Activated CD4-positive, alpha-beta T cell treated with anti-CD3 and anti-CD28 coated beads, Interleukin-2, Interleukin-4, amounts not matched to agents 100 ng/mL and 50 ng/mL, durations not matched to agents 16 hours and 8 hours (primary cell): ENCODE measurements at regions not wholly inside any gene's neighbourhood (a gene's known extent, or its start where the extent isn't known, plus 50 kb on each side); places are given as distances from the start of the nearest gene placed in this dataset.
"Not testable (repeated sequence)": the region's sequence is repeated elsewhere in the genome, so short reads cannot be mapped to it uniquely, and the experiment has no call there.

ENCODE experiments used
- DNase-seq: peaks from one replicate; pipeline ENCODE4 v3.0.0-alpha.2; 2020; ENCODE audit warnings: low spot score

DNA sequence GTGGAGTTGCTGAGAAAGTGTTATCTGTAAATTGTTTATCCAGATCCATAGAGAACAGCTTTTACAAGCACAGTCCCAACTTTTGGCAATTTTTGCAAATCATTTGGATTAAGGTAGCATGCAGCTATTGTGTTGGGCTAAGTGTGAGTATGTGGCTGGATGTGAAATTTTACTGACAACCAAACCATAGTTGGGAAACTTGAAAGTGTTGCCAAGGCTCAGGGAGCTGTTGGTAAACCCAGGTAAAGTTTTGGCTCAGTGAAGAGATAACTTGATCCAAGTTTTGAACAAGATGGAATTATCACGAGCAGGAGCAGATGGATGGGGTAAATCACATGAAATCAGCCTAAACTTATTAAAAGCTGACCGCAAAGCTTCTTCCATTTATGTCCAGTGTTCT, 90.0 kb upstream of the HES1 start:
- DNase-seq = no peak

DNA sequence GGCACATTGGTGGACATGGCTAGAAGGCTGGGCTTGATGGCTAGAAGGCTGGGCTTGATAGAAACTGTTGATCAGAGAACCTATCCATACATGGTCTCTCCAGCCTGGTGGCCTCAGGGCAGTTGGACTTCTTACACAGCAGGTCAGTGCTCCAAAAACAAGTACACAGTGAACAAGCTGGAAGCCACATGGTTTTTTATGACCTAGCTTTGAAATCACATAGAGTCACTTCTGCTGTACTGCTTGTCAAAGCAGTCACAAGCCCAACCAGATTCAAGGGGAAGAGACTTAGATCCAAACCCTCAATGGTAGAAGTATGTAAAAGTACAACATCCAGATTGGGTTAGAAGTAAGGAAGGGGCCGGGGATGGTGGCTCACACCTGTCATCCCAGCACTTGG, 89.4 kb upstream of the HES1 start:
- no peak for DNase-seq

GRCh38 chr3:194046995-194047645, 88.8 kb upstream of the HES1 start:
- DNase-seq = no peak

GRCh38 chr3:194049394-194049793, 86.6 kb upstream of the HES1 start:
- no peak for DNase-seq

GRCh38 chr3:194050782-194051320, 85.1 kb upstream of the HES1 start:
- DNase-seq = no peak

DNA sequence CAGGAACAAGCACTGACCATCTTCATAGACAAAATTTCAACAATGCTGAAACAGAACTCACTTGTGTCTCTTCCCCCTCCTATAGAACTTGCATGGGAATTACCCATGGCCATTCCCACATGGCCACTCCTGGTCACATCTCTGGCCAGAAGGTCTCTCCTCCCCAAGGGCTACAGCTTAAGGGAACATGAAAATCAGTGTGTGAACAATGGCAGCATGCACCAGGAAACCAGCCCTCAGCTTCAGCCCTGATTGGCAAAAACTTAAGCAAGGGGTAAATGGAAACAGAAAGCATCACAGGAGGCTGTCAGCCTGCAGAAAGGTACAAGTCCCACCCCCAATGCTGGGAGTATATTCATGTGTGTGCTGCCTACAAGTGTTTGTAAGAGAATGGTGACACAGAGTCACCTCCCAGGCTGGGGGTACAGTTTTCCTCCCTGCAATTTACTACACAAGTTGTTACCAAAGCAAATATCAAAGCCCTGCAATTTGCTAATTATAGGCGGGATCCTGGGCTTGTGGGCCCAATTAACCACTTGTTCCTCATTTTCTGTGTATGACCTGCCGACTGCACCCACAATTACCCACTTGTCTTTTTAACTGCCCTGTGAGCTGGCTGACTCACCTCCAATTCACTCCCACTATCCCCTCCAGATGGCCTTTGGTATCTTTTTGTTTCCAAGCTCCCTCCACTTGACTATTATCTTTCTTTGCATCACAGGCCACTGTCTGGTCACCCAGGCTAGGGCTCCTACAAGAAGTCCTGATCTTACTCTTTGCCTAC, 84.4 kb upstream of the HES1 start:
- DNase-seq = no peak

- DNase-seq = no peak
These were observed 82.8 kb upstream of the HES1 start for GRCh38 chr3:194053136-194053535.

- DNase-seq = no peak
These were observed 81.9 kb upstream of the HES1 start for GRCh38 chr3:194054016-194054415.

DNA sequence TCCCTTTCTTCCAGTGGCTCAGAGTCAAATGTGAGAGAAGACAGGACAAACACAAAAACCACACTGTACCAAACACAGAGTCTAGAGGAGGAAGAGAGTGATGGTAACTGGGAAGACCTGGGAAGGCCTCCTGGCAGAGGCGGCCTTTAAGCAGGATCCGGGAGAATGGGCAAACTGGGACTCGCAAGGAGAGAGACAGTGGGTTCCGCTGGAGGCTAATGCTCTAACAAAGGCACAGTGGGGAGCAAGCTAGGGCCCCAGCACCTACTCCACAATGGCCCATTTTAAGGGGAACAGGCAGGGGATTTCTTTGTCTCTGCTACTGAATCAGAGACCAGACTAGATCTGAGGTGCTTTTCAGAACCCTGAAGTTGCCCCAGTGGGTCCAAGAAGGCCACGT, 81.4 kb upstream of the HES1 start:
- no peak for DNase-seq

- no peak for DNase-seq
These were observed 81.0 kb upstream of the HES1 start for GRCh38 chr3:194054961-194055360.

- DNase-seq = not testable (repeated sequence)
These were observed 79.6 kb upstream of the HES1 start for GRCh38 chr3:194056323-194056722.

- no peak for DNase-seq
These were observed 79.1 kb upstream of the HES1 start for GRCh38 chr3:194056731-194057415.

DNA sequence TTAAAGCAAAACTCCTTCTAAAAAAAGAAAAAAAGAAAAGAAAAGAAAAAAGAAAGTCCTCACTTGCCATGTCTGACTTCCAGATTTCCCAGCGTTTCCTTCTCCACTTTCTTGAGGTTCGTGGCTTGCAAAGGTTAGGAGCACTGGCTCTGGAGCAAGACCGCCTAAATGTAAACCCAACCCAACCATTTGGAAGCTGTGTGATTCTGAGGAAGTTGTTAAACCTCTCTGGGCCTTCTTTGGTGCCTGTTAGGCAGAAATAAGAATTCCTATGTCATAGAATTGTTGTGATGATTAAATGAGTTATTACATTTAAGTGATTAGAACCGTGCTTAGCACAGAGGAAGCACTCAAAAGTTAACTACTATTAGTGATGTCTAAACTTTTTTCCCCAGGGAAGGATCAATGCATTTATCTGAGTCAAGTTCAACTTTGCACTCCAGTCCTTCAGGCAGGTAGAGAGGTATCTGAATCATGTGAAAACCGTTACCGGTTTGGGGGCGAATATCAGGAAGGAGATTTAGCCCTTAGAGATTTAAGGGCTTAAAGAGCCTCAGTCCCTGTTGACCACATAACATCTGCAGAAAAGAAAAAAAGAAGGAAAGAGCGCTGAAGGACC, 78.3 kb upstream of the HES1 start:
- no peak for DNase-seq

DNA sequence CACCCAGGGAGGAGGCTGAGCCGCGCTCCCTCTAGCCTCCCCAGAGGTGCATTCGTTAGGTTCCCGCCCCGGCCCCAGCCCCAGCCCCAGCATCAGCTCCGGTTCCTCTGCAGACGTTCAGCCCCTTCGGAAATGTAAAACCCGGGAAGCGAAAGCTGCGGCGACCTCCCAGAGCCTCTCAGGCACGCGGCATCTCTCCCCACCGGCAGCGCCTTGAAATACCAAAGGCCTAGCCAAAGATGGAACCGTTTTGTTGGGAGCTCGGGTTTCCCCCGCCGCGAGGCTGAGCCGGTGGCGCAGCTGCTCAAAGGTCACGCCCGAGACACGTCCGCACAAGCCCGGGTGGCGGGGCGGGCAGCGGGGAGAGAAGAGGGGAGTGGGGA, 77.8 kb upstream of the HES1 start:
- peak; percentile 6 for DNase-seq

- DNase-seq = no peak
These were observed 77.2 kb upstream of the HES1 start for GRCh38 chr3:194058753-194059152.

DNA sequence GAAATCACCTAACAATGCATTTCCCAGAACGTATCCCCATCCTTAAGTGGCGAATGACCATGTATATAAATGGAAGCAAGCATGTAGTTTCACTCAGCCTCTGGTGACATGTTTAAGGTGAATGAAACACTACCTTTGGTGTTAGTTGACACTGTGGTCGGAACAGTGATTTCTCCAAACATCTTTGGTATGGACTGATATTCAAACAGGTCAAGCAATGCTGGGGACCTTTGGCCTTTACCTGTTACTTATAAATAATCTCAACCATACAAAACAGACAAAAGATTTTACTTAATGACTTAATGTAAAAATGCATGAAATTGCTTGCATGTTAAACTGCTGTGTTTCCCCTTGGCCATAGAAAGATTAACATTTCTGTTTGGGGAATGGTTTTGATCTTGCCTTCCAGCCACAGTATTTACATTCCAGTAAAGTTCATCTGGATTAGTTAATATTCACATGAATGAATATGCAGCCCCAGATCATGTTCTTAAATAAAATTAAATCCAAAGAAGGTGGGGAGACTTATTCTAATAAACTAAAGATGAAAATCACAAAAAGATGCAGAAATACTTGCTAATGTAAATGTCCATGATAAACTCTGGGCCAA, 74.4 kb upstream of the HES1 start:
- DNase-seq = no peak

DNA sequence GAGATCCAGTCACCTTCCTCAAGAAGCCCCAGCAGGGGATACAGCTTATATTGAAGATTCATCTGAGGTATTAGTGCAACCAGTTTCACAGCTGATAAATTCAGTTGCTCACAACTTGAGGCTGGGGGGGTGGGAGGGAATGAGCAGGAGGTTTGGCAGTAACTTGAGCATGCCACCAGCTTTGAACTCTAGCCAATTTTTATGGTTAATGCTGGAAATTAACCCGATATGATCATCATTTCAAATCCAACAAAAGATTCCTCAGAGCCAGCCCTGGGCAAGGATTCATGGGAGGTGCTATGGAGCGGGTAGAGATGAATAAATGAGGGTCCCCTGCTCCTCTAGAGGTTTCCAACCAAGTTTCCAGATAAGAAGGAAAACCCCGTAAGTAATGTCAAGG, 73.1 kb upstream of the HES1 start:
- DNase-seq = no peak

DNA sequence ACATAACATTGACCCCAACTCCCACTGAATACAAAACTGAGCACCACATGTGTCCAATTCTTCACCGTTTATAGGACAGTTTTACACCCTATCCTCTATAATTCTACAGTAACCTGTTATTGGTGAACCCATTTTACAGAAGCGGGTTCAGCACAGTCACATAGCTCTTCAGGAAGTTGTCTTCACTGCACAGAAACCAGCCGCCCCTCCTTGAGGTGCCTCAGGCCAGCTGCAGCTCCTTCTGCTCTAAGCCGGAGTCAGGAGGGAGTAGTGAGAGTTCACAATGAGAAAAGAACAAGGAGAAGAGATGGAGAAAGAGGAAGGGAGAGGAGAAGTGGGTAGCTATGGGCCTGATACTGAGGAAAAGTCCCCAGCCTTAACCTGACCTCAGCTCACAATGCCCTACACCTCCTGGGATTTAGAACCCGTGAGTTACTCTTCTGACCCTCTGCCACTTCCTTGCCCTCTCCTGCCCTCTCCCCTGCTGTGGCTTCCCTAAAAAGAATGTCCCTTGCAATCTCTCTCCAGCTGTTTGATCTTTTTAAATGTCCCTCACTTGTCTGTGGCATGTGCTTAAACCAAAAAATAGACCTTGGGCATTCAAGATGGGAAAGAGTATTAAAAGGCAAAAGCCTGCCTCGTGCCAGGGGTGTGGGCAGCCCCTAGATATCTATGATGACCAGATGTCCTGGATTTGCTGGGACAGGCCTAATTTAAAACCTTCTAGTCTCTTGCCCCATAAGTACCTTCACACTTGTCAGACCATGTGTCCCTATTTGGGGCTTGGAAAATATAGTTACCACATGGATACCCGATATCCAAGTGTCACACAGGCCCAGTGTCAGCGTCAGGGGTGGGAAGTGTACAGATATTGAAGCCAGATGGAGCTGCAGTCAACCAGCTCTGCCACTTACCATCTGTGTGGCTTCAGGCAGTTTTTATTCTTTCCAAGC, 71.3 kb upstream of the HES1 start:
- no peak for DNase-seq

DNA sequence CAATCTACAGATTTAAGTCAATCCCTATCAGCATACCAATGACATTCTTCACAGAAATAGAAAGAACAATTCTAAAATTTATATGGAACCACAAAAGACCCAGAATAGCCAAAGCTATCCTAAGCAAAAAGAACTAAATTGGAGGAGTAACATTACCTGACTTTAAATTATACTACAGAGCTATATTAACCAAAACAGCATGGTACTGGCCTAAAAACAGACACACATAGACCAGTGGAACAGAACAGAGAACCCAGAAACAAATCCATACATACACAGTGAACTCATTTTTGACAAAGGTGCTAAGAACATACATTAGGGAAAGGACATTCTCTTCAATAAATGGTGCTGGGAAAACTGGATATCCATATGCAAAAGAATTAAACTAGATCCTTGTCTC, 68.6 kb upstream of the HES1 start:
- DNase-seq = not testable (repeated sequence)

GRCh38 chr3:194067949-194068362, 68.0 kb upstream of the HES1 start:
- DNase-seq = no peak
